Psoas muscle (tissue), 7 donors: ENCODE measurements at regions not wholly inside any gene's neighbourhood (a gene's known extent, or its start where the extent isn't known, plus 50 kb on each side); places are given as distances from the start of the nearest gene placed in this dataset.

Experiments used
- ATAC-seq, 4 donors: fragments of 200-7000 bp; cut with Tn5 transposase; one replicate each; pipeline ENCODE4 v1.9.1; 2020; ENCODE audit warnings: moderate library complexity in 3 of 4, mild to moderate bottlenecking in 2 of 4
- DNase-seq, 2 donors: peaks; one replicate each; pipeline ENCODE4 v3.0.0-alpha.2; 2020
- H3K27ac ChIP-seq: fragments of 200-600 bp; one replicate; pipeline ENCODE4 v1.8.0; 2022
- H3K27me3 ChIP-seq, 3 donors: fragments of 200-600 bp in 1 of 3; one replicate each; pipeline versions ENCODE4 v1.6.1 to v1.8.0; 2013 to 2022; ENCODE audit warnings: low read length in 2 of 3, mild to moderate bottlenecking in 2 of 3, moderate library complexity in 1 of 3; ENCODE audit not compliant: insufficient read depth in 3 of 3
- H3K36me3 ChIP-seq, 2 donors: fragments of 200-600 bp in 1 of 2; one replicate each; pipeline versions ENCODE4 v1.6.1 to v1.8.0; 2013 to 2022; ENCODE audit warnings: low read depth in 1 of 2, mild to moderate bottlenecking in 1 of 2, moderate library complexity in 1 of 2; ENCODE audit not compliant: insufficient read depth in 1 of 2
- H3K4me1 ChIP-seq: fragments of 200-600 bp; one replicate; pipeline ENCODE4 v1.8.0; 2022
- H3K4me3 ChIP-seq: fragments of 200-600 bp; one replicate; pipeline ENCODE4 v1.8.0; 2022; ENCODE audit warnings: mild to moderate bottlenecking
- H3K9me3 ChIP-seq: fragments of 200-600 bp; one replicate; pipeline ENCODE4 v1.8.0; 2022
- WGBS, 3 donors: extraction: QIAGEN DNeasy Blood & Tissue Kit; methylation state at CpG; one replicate each; pipeline versions ENCODE4 v1.1.6 to v1.1.7; 2013; 5-methylcytosine and 5-hydroxymethylcytosine counted together
- intact Hi-C, 2 donors: fragments of 100-400 bp; cut with DNase I; formaldehyde crosslinking; loops; one replicate each; pipeline versions ENCODE4 v1.11.0 to v1.14.2; 2022
- TF ChIP-seq, protein P1 (sequence below): fragments of 200-600 bp; IDR thresholded peaks from one replicate; pipeline ENCODE4 v1.8.0; 2022; ENCODE audit warnings: antibody characterized with exemption
- donor health status: healthy with polysubstance abuse.
- donor health status: DM: no; HTN: no; CAD: no; lungs with moderate emphysema.
- donor health status: Bipolar disorder and iron deficiency.
- donor health status: healthy.
- donor health status: DM: yes; HTN: yes; CAD: no.
- donor health status: DM: no; HTN: no; CAD: no.
- donor health status: DM: yes; HTN: yes; CAD: no.

DNA sequence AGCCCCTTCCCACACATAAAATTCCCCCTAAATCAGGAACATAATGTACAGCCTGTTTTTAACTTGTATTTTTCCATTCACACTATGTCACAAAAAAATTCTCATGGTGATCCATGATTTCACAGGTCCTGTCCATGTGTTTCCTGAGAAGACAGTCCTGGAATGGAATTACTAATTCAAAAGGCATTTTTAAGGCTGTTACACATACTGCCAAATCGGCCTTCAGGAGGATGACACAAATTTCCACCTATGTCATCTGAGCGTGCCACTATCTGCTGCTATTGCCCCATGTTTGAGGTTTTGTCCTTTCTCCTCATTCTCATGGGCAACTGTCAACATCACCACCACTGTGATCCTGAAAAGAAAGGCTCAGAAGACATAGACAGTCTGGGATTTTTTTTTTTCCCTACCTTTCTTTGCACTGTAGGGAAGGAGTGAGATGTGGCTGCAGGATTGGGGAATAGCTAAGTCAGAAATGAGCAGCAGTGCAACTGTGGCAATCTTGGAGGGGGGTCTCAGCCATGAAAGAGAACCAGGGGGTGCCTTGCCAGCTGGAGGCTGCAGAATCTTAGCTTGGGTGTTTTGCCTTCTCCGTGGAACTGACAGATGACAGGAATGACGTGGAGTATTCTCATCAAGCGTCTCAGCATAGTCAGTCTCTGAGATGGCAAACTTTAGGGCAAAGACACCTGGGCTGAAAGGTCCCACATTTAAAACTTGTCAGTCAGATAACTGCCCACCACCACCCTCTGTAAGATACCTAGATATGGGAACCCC lies 73.4 kb downstream of the MARCHF4 start:
- 51 to 63% (median 58%) methylated on average over 5 of the region's 5 CpGs for WGBS, 3 donors
- TF ChIP-seq, protein P1, sequence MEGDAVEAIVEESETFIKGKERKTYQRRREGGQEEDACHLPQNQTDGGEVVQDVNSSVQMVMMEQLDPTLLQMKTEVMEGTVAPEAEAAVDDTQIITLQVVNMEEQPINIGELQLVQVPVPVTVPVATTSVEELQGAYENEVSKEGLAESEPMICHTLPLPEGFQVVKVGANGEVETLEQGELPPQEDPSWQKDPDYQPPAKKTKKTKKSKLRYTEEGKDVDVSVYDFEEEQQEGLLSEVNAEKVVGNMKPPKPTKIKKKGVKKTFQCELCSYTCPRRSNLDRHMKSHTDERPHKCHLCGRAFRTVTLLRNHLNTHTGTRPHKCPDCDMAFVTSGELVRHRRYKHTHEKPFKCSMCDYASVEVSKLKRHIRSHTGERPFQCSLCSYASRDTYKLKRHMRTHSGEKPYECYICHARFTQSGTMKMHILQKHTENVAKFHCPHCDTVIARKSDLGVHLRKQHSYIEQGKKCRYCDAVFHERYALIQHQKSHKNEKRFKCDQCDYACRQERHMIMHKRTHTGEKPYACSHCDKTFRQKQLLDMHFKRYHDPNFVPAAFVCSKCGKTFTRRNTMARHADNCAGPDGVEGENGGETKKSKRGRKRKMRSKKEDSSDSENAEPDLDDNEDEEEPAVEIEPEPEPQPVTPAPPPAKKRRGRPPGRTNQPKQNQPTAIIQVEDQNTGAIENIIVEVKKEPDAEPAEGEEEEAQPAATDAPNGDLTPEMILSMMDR = no peak
- H3K9me3 ChIP-seq = no peaks in the 10 kb centered on the region
- no peak overlapping the region for H3K27ac ChIP-seq
- H3K36me3 ChIP-seq = no peaks in the 10 kb centered on the region
- no peak for DNase-seq
- H3K4me3 ChIP-seq = no peak overlapping the region
- intact Hi-C loops = no loop called here
- H3K4me1 ChIP-seq = no peaks in the 10 kb centered on the region
- ATAC-seq = no peak
- peaks cover 0 to 4% (median 2%) of the 10 kb centered on the region in 3 donors for H3K27me3 ChIP-seq

GRCh38 chr2:216296856-216297255 lies 75.4 kb downstream of the MARCHF4 start:
- TF ChIP-seq, protein P1 = no peak
- H3K27ac ChIP-seq = no peak overlapping the region
- no peaks in the 10 kb centered on the region for H3K4me1 ChIP-seq
- 51 to 56% (median 53%) methylated on average over 7 of the region's 7 CpGs for WGBS, 3 donors
- no peaks in the 10 kb centered on the region for H3K9me3 ChIP-seq
- no peaks in the 10 kb centered on the region for H3K36me3 ChIP-seq
- intact Hi-C loops = no loop called here
- peaks cover 0 to 4% (median 2%) of the 10 kb centered on the region in 3 donors for H3K27me3 ChIP-seq
- DNase-seq (no peak), ATAC-seq (no peak)
- no peak overlapping the region for H3K4me3 ChIP-seq

DNA sequence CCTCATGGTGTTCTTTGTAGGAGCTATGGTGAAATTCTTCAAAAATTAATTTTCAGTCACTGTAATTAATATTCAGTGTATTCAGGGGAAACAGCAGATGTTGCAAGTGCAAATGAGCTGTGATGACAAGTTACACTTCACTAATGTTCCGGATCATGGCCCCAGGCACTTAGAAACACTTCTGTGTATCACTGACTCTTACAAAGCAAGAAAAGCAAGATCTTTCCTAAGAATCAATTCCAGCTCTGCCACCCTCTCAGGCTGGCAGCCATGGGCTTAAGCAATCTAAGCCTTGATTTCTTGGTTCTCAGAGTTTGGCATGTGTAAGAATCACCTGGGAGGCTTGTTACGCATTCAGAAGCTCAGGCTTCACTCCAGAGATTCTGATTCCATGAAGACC lies 78.0 kb downstream of the MARCHF4 start:
- WGBS, 3 donors = 72 to 82% (median 73%) methylated on average over 2 of the region's 2 CpGs
- H3K4me3 ChIP-seq = no peak overlapping the region
- H3K36me3 ChIP-seq = no peaks in the 10 kb centered on the region
- TF ChIP-seq, protein P1 = no peak
- DNase-seq = no peak
- H3K27me3 ChIP-seq = peaks cover 0 to 2% (median 0%) of the 10 kb centered on the region in 3 donors
- no peak overlapping the region for H3K27ac ChIP-seq
- H3K9me3 ChIP-seq = no peaks in the 10 kb centered on the region
- intact Hi-C loops = no loop called here
- ATAC-seq = no peak
- no peaks in the 10 kb centered on the region for H3K4me1 ChIP-seq

GRCh38 chr2:216293883-216294282 lies 78.4 kb downstream of the MARCHF4 start:
- TF ChIP-seq, protein P1 = no peak
- DNase-seq (no peak), ATAC-seq (no peak)
- 72 to 92% (median 72%) methylated on average over 3 to 5 of the region's 5 CpGs for WGBS, 3 donors
- no peaks in the 10 kb centered on the region for H3K27me3 ChIP-seq
- H3K36me3 ChIP-seq = no peaks in the 10 kb centered on the region
- no peaks in the 10 kb centered on the region for H3K4me1 ChIP-seq
- intact Hi-C loops = no loop called here
- H3K4me3 ChIP-seq = no peak overlapping the region
- H3K27ac ChIP-seq = no peak overlapping the region
- H3K9me3 ChIP-seq = no peaks in the 10 kb centered on the region

GRCh38 chr2:216292886-216293301 lies 79.4 kb downstream of the MARCHF4 start:
- Histone ChIP-seq H3K36me3 (no peaks in the 10 kb centered on the region), H3K4me1 (no peaks in the 10 kb centered on the region), H3K9me3 (no peaks in the 10 kb centered on the region), H3K27ac (no peak overlapping the region), H3K4me3 (no peak overlapping the region), H3K27me3 (peaks cover 0 to 3% (median 0%) of the 10 kb centered on the region in 3 donors)
- ATAC-seq (no peak), DNase-seq (no peak)
- TF ChIP-seq, protein P1 = no peak
- 47 to 56% (median 49%) methylated on average over 5 of the region's 5 CpGs for WGBS, 3 donors
- intact Hi-C loops = no loop called here
